ENCODE measurements at regions not wholly inside any gene's neighbourhood (a gene's known extent, or its start where the extent isn't known, plus 50 kb on each side); places are given as distances from the start of the nearest gene placed in this dataset.
"Not testable (repeated sequence)": the region's sequence is repeated elsewhere in the genome, so short reads cannot be mapped to it uniquely, and the experiment has no call there.

- ATAC-seq = no peak
- TF ChIP-seq, protein P1, sequence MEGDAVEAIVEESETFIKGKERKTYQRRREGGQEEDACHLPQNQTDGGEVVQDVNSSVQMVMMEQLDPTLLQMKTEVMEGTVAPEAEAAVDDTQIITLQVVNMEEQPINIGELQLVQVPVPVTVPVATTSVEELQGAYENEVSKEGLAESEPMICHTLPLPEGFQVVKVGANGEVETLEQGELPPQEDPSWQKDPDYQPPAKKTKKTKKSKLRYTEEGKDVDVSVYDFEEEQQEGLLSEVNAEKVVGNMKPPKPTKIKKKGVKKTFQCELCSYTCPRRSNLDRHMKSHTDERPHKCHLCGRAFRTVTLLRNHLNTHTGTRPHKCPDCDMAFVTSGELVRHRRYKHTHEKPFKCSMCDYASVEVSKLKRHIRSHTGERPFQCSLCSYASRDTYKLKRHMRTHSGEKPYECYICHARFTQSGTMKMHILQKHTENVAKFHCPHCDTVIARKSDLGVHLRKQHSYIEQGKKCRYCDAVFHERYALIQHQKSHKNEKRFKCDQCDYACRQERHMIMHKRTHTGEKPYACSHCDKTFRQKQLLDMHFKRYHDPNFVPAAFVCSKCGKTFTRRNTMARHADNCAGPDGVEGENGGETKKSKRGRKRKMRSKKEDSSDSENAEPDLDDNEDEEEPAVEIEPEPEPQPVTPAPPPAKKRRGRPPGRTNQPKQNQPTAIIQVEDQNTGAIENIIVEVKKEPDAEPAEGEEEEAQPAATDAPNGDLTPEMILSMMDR (IDR thresholded peaks at IDR 0.05) = no peak
- TF ChIP-seq POLR2A (IDR thresholded peaks at IDR 0.05) = no peak
- intact Hi-C loops (cut with DNase I) = no loop called here
- Histone ChIP-seq H3K9me3 (no peaks in the 10 kb centered on the region), H3K36me3 (replicated peaks in 1 of 2; ENCODE audit: insufficient read depth in 1 of 2, low read depth in 2 of 2) (no peaks in the 10 kb centered on the region), H3K4me1 (no peaks in the 10 kb centered on the region), H3K27me3 (no peaks in the 10 kb centered on the region), H3K27ac (no peak overlapping the region), H3K4me3 (no peak overlapping the region)
- no peak for DNase-seq
- WGBS, 2 donors = 46 to 61% methylated on average over 4 of the region's 4 CpGs
Observed at GRCh38 chr16:5222761-5223160, 125.2 kb upstream of the EEF2KMT start.

DNA sequence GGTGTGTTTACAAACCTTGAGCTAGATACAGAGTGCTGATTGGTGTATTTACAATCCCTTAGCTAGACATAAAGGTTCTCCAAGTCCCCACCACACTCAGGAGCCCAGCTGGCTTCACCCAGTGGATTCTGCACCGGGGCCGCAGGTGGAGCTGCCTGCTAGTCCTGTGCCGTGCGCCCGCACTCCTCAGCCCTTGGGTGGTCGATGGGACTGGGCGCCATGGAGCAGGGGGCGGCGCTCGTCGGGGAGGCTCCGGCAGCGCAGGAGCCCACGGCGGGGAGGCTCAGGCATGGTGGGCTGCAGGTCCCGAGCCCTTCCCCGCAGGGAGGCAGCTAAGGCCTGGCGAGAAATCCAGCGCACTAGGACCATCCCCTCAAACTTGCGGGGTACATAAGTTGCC is 124.2 kb upstream of the EEF2KMT start:
- 70 to 94% methylated on average over 2 to 20 of the region's 20 CpGs for WGBS, 2 donors
- H3K27me3 ChIP-seq; H3K4me1 ChIP-seq; DNase-seq; intact Hi-C loops (cut with DNase I); ATAC-seq; H3K36me3 ChIP-seq (replicated peaks in 1 of 2; ENCODE audit: insufficient read depth in 1 of 2, low read depth in 2 of 2); H3K9me3 ChIP-seq; H3K4me3 ChIP-seq; H3K27ac ChIP-seq: not testable (repeated sequence)

- Histone ChIP-seq H3K27me3 (no peaks in the 10 kb centered on the region), H3K4me1 (no peaks in the 10 kb centered on the region), H3K9me3 (no peaks in the 10 kb centered on the region), H3K4me3 (no peak overlapping the region), H3K36me3 (replicated peaks in 1 of 2; ENCODE audit: insufficient read depth in 1 of 2, low read depth in 2 of 2) (no peaks in the 10 kb centered on the region), H3K27ac (no peak overlapping the region)
- no peak for DNase-seq
- TF ChIP-seq POLR2A (IDR thresholded peaks at IDR 0.05) = no peak
- TF ChIP-seq, protein P1 (IDR thresholded peaks at IDR 0.05) = no peak
- WGBS, 2 donors = 64 to 73% methylated on average over 4 of the region's 4 CpGs
- intact Hi-C loops (cut with DNase I) = no loop called here
- no peak for ATAC-seq
Observed at GRCh38 chr16:5220705-5221104, 123.1 kb upstream of the EEF2KMT start.

DNA sequence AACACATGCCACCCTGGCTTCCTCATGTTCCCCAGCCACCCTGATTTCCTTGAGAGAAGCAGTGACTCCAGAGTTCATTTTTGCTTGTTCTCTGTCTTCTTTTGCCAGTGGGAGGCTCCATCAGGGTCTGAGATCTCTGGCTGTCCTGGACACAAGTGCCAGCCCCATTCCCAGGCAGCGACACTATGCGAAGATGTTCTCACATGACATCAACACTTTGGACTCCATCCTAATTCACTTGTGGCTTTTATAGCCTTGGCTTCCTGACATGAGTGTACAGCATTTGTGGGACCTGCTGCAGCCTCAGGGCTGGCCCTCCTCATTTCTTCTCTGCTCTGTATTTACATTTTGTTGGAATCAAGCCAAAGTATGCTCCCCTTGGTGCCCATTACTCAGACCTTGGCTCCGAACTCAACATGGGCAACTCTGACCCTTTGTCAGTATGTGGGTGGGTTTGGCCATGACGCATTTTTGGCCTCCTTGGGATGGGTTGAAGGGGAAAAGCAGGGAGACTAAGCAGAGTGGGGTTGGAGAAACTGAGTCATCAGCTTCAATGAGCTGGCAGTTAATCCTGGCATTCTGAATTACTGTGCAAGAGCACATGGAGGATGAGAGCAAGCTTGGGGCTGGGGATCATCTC is 119.0 kb upstream of the EEF2KMT start:
- DNase-seq = no peak
- H3K27me3 ChIP-seq = no peaks in the 10 kb centered on the region
- TF ChIP-seq, protein P1 (IDR thresholded peaks at IDR 0.05) = no peak
- TF ChIP-seq POLR2A (IDR thresholded peaks at IDR 0.05) = no peak
- no peaks in the 10 kb centered on the region for H3K4me1 ChIP-seq
- H3K9me3 ChIP-seq = no peaks in the 10 kb centered on the region
- no peak overlapping the region for H3K27ac ChIP-seq
- H3K4me3 ChIP-seq = no peak overlapping the region
- intact Hi-C loops (cut with DNase I) = no loop called here
- ATAC-seq = no peak
- WGBS, 2 donors = 48 to 62% methylated on average over 4 of the region's 4 CpGs
- H3K36me3 ChIP-seq (replicated peaks in 1 of 2; ENCODE audit: insufficient read depth in 1 of 2, low read depth in 2 of 2) = no peaks in the 10 kb centered on the region

DNA sequence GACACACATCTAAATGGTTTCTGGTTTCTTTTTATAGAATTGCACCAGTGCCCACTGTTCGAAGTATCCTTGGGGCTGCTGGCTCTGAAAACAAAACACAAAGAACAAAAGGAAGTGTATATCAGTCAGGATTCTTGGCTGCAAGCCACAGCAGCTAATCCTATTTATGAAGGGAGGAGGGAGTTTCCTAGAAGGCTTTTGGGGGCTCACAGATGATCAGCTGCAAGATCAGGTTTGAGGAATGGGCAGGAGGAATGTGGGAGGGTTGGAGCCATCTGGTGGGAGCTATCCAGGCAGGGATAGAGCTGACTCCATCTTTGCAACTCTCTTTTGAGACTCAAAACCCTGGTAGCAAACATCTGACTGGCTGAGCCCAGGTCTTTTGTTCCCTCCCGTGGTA is 118.3 kb upstream of the EEF2KMT start:
- Histone ChIP-seq H3K27me3 (no peaks in the 10 kb centered on the region), H3K4me3 (no peak overlapping the region), H3K27ac (no peak overlapping the region), H3K36me3 (replicated peaks in 1 of 2; ENCODE audit: insufficient read depth in 1 of 2, low read depth in 2 of 2) (no peaks in the 10 kb centered on the region), H3K9me3 (no peaks in the 10 kb centered on the region), H3K4me1 (no peaks in the 10 kb centered on the region)
- DNase-seq (no peak), ATAC-seq (no peak)
- TF ChIP-seq, protein P1 (IDR thresholded peaks at IDR 0.05) = no peak
- TF ChIP-seq POLR2A (IDR thresholded peaks at IDR 0.05) = no peak
- 22 to 38% methylated on average over 2 of the region's 2 CpGs for WGBS, 2 donors
- intact Hi-C loops (cut with DNase I) = no loop called here
